Right lobe of liver (tissue), 4 donors: ENCODE measurements at regions not wholly inside any gene's neighbourhood (a gene's known extent, or its start where the extent isn't known, plus 50 kb on each side); places are given as distances from the start of the nearest gene placed in this dataset.

Experiments
- POLR2A ChIP-seq: fragments of 450-650 bp; IDR thresholded peaks from one replicate; pipeline ENCODE4 v1.6.1; 2017; ENCODE audit warnings: antibody characterized with exemption, mild to moderate bottlenecking
- TF ChIP-seq, protein P1 (sequence below), 4 donors: fragments of 200-600 bp in 3 of 4; fragments of 450-650 bp in 1 of 4; IDR thresholded peaks; one replicate each; pipeline versions ENCODE4 v1.5.1 to v1.8.0; 2016 to 2022; ENCODE audit warnings: antibody characterized with exemption in 4 of 4, mild to moderate bottlenecking in 2 of 4
- donor health status: DM: no; HTN: no; CAD: no.
- donor health status: DM: no; HTN: no; CAD: no.
- donor health status: DM: no; HTN: yes; CAD: no.

DNA sequence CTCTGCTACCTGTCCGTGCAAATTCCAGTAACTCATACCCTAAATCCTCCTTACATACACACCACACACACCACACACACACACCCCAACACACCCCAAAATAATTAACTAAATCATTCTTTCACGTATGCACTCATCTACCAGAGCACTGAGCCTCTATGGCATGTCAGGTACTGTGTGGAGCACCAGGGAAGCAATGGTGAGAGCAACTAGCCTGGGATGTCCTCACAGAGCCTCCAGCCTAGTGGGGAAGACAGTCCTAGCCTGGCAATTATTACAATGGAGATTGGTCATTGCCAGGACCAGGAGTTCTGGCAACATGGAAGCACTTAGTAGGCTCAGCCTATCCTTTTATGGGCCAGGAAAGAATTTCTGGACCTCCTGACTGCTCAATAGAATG, 72.7 kb upstream of the LCLAT1 start:
- TF ChIP-seq, protein P1, sequence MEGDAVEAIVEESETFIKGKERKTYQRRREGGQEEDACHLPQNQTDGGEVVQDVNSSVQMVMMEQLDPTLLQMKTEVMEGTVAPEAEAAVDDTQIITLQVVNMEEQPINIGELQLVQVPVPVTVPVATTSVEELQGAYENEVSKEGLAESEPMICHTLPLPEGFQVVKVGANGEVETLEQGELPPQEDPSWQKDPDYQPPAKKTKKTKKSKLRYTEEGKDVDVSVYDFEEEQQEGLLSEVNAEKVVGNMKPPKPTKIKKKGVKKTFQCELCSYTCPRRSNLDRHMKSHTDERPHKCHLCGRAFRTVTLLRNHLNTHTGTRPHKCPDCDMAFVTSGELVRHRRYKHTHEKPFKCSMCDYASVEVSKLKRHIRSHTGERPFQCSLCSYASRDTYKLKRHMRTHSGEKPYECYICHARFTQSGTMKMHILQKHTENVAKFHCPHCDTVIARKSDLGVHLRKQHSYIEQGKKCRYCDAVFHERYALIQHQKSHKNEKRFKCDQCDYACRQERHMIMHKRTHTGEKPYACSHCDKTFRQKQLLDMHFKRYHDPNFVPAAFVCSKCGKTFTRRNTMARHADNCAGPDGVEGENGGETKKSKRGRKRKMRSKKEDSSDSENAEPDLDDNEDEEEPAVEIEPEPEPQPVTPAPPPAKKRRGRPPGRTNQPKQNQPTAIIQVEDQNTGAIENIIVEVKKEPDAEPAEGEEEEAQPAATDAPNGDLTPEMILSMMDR (IDR thresholded peaks at IDR 0.05) = no peak
- no peak for TF ChIP-seq POLR2A
